GM19025 (cell line): ENCODE measurements at regions not wholly inside any gene's neighbourhood (a gene's known extent, or its start where the extent isn't known, plus 50 kb on each side); places are given as distances from the start of the nearest gene placed in this dataset.

Experiments used
- ATAC-seq: cut with Tn5 transposase; IDR thresholded peaks from one replicate; pipeline ENCODE4 v1.9.1; 2021; ENCODE audit warnings: mild to moderate bottlenecking, low read depth, moderate library complexity; ENCODE audit not compliant: unreplicated experiment

DNA sequence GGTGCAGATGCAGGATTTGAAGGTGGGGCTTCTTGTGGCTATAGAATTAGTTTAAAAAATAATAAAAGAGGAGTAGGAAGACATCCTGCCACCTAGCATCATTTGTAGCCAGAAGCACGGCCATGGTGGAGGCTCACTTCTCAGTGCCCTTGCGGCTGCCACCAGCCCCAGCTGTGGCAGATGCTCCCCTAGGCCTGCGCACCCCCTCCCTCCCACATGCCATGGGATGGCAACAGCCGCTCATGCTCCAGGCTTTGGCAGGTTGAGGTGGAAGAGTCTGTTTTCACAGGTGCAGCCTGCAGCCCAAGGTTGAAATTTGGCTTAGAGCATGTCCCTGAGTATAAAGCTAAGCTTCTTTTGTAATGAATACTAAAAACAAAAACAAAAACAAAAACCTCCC is 96.4 kb downstream of the GATA6 start:
- no peak for ATAC-seq

- ATAC-seq: no peak
These were observed 90.9 kb downstream of the GATA6 start for GRCh38 chr18:22260208-22260820.

DNA sequence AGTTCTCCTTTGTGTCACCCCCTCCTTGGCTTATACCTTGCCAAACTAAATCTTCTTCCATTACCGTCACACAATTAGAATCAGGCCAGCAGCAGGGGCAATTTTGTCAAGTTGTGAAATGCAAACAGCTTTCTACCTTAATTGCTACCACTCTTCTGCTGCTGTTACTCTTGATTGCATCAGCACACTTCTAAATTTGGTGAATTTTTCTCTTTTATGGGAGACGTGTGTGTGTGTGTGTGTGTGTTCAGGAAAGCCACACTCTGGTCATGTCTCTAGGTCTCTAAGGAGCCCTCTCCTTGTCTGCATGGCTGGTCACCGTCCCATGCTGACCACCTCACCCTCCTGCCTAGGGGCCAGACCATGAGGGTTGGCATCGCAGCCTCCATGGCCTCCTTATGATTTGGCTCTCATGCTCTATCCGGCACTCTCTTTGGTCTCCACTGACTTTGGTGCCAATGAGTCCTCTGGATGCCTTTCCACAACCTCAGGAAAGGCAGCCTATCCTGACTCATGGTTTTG is 87.7 kb downstream of the GATA6 start:
- ATAC-seq: no peak

DNA sequence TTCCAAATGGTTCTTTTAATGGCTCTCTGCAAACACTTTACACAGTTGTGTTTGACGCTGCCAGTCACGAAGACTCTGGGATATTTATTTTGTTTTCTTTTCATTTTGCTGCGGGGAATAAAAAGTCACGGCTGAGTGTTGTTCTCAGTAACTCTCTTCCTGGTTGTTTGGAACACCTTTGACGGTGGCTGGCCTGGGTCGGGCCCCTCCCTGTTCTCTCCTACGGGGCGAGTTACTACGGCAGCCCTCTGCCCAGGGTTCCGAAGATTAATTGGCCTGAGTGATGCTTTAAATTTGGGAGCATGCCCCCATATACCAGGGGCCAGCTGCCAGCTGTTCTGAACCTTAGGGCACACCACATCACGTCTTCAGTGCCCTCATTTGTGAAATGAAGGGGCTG is 84.7 kb downstream of the GATA6 start:
- no peak for ATAC-seq

- ATAC-seq: no peak
These were observed 84.3 kb downstream of the GATA6 start for GRCh38 chr18:22253676-22254075.

DNA sequence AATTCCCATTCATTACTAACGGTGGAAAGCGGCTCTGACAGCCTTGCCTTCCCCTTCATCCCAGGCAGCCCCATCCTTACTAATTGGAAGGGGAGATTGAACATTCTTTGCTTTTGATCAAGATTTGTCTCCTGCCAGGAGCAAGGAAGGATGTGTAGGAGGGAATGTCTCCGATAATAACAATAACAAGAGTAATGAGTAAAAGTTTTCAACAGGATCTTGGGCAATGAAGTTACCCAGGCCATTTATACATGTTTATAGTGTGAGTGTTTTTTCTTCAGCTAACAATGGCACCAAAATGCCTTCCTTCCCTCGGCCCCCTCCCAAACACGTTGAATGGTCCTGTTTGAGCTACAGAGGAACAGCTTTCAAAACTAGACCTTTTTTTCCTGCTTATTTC is 83.8 kb downstream of the GATA6 start:
- no peak for ATAC-seq
